ENCODE measurements at regions not wholly inside any gene's neighbourhood (a gene's known extent, or its start where the extent isn't known, plus 50 kb on each side); places are given as distances from the start of the nearest gene placed in this dataset.
"Not testable (repeated sequence)": the region's sequence is repeated elsewhere in the genome, so short reads cannot be mapped to it uniquely, and the experiment has no call there.

GRCh38 chr7:127530148-127530547 lies 55.2 kb downstream of the GCC1 start:
- DNase-seq (ENCODE audit: low read depth), result no peak

- no peak for DNase-seq (ENCODE audit: low read depth)
Measured at GRCh38 chr7:127527561-127527960, 57.8 kb downstream of the GCC1 start.

- DNase-seq (ENCODE audit: low read depth), result no peak
Measured at GRCh38 chr7:127525866-127526480, 59.4 kb downstream of the GCC1 start.

GRCh38 chr7:127516320-127516719 lies 69.1 kb downstream of the GCC1 start:
- no peak for DNase-seq (ENCODE audit: low read depth)

- DNase-seq (ENCODE audit: low read depth), result peak; percentile 52
Measured at GRCh38 chr7:127514499-127514898, 70.9 kb downstream of the GCC1 start.

- no peak for DNase-seq (ENCODE audit: low read depth)
Measured at GRCh38 chr7:127513311-127513710, 72.1 kb downstream of the GCC1 start.

DNA sequence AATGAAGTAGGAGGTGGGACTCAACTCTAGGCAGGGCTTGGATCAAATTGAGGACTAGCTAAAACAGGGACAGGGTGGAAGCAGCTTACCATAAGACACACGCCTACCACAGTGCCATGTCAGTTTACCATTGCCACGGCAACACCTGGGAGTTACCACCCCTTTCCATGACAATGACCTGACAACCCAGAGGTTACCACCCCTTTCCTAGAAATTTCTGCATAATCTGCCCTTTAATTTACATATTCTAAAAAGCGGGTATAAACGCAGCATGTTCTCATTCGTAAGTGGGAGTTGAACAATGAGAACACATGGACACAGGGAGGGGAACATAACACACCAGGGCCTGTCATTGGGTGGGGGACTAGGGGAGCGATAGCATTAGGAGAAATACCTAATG lies 72.7 kb downstream of the GCC1 start:
- DNase-seq (ENCODE audit: low read depth), result no peak

- DNase-seq (ENCODE audit: low read depth), result no peak
Measured at GRCh38 chr7:127504715-127505114, 80.7 kb downstream of the GCC1 start.

DNA sequence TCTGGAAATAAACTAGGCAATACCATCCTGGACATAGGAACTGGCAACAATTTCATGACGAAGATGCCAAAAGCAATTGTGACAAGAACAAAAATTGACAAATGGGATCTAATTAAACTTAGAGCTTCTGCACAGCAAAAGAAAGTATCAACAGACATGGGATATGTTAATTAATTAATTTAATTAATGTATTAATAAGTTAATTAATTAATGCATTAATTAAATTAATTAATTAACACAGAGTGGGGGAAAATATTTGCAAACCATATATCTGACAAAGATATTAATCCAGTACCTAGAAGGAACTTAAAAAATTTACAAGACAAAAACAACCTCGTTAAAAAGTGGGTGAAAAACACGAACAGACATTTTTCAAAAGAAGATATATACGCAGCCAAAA lies 83.6 kb downstream of the GCC1 start:
- DNase-seq (ENCODE audit: low read depth), result no peak

- no peak for DNase-seq (ENCODE audit: low read depth)
Measured at GRCh38 chr7:127487381-127487780, 94.9 kb upstream of the ZNF800 start.

DNA sequence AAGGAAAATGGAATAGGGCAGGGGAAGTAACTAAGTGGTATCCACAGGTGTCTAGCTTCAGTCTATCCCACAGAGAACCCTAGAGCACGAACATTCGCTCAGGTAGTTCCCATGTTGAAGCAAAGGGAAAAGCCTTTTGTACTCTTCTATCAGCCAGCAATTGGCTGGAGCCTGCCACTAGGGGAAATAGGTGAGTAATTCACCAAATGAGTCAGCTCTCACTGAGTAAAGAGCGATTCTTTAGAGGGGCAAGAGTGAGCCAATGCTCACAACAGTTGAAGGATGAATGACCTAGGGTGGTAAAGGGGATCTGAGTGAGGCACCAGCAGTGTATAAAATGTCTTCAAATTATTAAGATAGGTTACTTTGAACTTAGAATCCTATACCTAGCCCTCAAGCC lies 94.1 kb upstream of the ZNF800 start:
- DNase-seq (ENCODE audit: low read depth), result no peak

- no peak for DNase-seq (ENCODE audit: low read depth)
Measured at GRCh38 chr7:127485482-127485881, 93.0 kb upstream of the ZNF800 start.

- DNase-seq (ENCODE audit: low read depth), result no peak
Measured at GRCh38 chr7:127484954-127485353, 92.4 kb upstream of the ZNF800 start.

DNA sequence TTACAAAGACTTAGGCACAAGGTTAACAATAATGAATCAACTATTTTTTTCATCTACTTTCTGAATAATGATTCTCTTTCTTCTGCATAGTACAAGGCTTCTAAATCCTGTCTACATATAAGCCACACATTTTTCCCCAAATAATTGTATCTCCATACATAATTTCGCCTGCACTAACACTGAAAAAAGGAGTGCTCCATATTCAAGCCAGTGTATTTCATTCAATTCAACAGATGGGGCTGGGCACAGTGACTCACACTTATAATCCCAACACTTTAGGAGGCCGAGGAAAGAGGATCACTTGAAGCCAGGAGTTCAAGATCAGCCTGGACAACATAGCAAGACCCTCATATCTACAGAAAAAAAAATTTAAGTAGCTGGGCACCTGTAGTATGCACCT lies 86.0 kb upstream of the ZNF800 start:
- no peak for DNase-seq (ENCODE audit: low read depth)

- DNase-seq (ENCODE audit: low read depth), result no peak
Measured at GRCh38 chr7:127478024-127478355, 85.5 kb upstream of the ZNF800 start.

GRCh38 chr7:127477295-127478023 lies 85.0 kb upstream of the ZNF800 start:
- DNase-seq (ENCODE audit: low read depth), result no peak

DNA sequence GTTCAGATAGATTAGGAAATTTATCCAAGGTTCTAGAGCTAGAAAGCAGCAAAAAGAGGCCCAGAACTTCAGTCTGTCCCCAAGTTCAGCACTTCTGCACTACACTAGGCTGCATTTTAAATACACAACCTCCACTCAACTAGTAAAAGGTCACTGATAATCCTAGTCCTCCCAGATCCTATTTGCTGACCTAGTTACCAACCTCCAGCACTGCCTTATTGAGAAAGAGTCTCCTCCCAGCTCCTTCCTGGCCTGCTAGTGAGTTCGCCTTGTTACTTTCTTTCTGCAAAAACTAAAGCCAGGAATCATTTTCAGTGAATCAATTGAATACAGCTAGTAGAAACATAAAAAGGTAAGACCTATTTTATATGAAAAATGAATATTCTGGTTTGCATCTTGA lies 84.1 kb upstream of the ZNF800 start:
- no peak for DNase-seq (ENCODE audit: low read depth)

DNA sequence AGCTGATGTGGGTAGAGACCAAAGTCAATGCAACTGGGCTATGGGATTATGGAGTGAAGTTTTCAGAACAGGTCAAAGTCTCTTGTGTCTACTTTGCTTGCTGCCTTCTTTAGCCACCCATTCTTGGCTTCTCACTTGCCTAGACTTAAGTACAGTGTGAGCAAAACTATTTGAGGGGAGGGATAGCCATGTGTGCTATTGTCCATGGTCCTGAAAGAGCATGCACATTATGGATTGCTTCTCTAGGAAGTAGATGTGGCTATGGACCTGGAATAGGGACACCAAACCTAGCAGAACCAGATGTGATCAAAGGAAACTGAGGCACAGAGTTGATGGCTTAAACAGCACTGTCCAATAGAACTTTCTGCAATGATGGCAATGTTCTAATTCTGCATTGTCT lies 81.9 kb upstream of the ZNF800 start:
- DNase-seq (ENCODE audit: low read depth), result peak; percentile 28

DNA sequence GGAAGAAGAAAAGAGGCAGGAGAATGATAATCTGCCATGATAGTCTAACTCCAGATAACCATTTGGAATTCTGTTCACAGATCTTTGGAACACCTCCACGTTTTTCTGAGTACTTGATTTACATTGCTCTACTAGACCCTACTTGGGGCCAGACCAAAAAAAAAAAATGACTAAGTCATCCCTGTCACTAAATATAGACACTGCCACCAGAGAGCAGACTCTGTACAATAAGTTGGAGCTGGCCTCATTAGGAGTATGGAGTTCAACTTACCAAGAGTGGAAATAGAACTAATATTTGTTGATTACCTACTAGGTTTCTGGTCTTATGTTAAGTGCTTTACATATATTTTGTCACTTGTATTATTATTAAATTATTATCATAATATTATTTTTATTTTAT lies 80.9 kb upstream of the ZNF800 start:
- DNase-seq (ENCODE audit: low read depth), result no peak

GRCh38 chr7:127460077-127460476 lies 67.6 kb upstream of the ZNF800 start:
- no peak for DNase-seq (ENCODE audit: low read depth)

DNA sequence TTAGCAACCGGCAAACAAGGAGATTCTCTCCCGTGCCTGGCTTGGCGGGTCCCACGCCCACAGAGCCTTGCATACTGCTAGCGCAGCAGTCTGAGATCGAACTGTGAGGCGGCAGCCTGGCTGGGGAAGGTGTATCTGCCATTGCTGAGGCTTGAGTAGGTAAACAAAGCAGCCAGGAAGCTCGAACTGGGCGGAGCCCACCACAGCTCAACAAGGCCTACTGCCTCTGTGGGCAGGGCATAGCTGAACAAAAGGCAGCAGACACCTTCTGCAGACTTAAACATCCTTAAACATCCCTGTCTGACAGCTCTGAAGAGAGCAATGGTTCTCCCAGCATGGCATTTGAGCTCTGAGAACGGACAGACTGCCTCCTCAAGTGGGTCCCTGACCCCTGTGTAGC lies 58.8 kb upstream of the ZNF800 start:
- DNase-seq (ENCODE audit: low read depth), result not testable (repeated sequence)

- DNase-seq (ENCODE audit: low read depth), result no peak
Measured at GRCh38 chr7:127448566-127448965, 56.1 kb upstream of the ZNF800 start.

DNA sequence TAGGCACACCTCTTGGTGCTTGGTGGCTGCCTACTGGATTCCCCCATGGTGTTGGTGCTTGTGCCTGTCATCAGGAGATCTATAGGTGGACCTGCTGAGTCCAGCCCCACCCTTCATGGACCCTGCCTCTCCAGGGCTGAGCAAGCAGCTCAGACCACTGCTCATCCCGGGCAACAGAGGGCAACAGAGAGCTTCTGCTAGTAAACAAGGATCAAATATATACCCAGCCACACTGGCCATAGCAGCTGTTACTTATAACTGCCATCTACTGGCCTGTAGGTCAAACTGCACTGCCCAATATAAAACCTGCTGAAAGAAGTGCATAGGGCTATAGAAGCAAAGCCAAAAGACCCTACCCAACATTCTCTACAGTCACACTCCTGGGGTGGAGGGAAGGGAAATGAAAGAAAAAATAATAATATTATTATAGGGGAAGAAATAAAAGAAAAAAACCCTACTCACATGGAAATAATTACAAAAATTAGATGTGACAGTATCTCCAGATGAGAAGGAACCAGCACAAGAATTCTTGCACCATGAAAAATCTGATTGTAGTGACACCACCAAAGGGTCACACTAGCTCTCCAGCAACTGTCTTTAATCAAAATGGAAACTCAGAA lies 54.9 kb upstream of the ZNF800 start:
- DNase-seq (ENCODE audit: low read depth), result peak; percentile 63

DNA sequence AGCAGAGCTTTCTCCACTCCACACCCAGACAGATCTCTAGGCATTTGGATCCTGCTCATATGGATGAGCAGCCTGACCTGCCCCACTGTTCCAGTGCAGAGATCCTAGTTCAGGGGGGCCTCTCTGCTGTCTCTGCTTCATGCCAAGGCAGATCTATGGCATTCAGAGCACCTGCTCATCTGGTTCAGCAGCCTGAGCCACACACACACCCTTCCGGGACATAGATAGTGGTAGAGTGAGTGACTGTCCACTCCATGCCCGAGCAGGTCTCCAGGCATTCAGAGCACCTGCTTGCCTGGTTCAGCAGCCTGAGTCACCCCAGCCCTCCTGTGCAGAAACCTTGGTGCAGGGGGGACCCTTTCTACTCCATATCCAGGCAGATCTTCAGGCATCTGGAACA lies 54.3 kb upstream of the ZNF800 start:
- no peak for DNase-seq (ENCODE audit: low read depth)

Data from renal cortical epithelial cell (primary cell).